ENCODE measurements at regions not wholly inside any gene's neighbourhood (a gene's known extent, or its start where the extent isn't known, plus 50 kb on each side); places are given as distances from the start of the nearest gene placed in this dataset.
"Not testable (repeated sequence)": the region's sequence is repeated elsewhere in the genome, so short reads cannot be mapped to it uniquely, and the experiment has no call there.

GRCh38 chr4:123600987-123601904 lies 204.7 kb downstream of the SPRY1 start:
- DNase-seq (ENCODE audit: low spot score): no peak

- no peak for DNase-seq (ENCODE audit: low spot score)
Measured at GRCh38 chr4:123602007-123602406, 205.4 kb downstream of the SPRY1 start.

GRCh38 chr4:123603165-123603564 lies 206.6 kb downstream of the SPRY1 start:
- DNase-seq (ENCODE audit: low spot score): no peak

- not testable (repeated sequence) for DNase-seq (ENCODE audit: low spot score)
Measured at GRCh38 chr4:123605797-123606196, 209.2 kb downstream of the SPRY1 start.

- no peak for DNase-seq (ENCODE audit: low spot score)
Measured at GRCh38 chr4:123606336-123606735, 209.7 kb downstream of the SPRY1 start.

- no peak for DNase-seq (ENCODE audit: low spot score)
Measured at GRCh38 chr4:123606946-123607542, 210.4 kb downstream of the SPRY1 start.

GRCh38 chr4:123609829-123610228 lies 213.2 kb downstream of the SPRY1 start:
- no peak for DNase-seq (ENCODE audit: low spot score)

- no peak for DNase-seq (ENCODE audit: low spot score)
Measured at GRCh38 chr4:123613586-123614344, 217.2 kb downstream of the SPRY1 start.

GRCh38 chr4:123615901-123616300 lies 219.3 kb downstream of the SPRY1 start:
- no peak for DNase-seq (ENCODE audit: low spot score)

GRCh38 chr4:123616951-123617461 lies 220.4 kb downstream of the SPRY1 start:
- DNase-seq (ENCODE audit: low spot score): peak; percentile 11

GRCh38 chr4:123617791-123618190 lies 221.2 kb downstream of the SPRY1 start:
- no peak for DNase-seq (ENCODE audit: low spot score)

GRCh38 chr4:123618606-123619005 lies 222.0 kb downstream of the SPRY1 start:
- DNase-seq (ENCODE audit: low spot score): no peak

- no peak for DNase-seq (ENCODE audit: low spot score)
Measured at GRCh38 chr4:123619326-123619725, 222.7 kb downstream of the SPRY1 start.

GRCh38 chr4:123619895-123620294 lies 223.3 kb downstream of the SPRY1 start:
- no peak for DNase-seq (ENCODE audit: low spot score)

- peak; percentile 45 for DNase-seq (ENCODE audit: low spot score)
Measured at GRCh38 chr4:123621072-123621705, 224.6 kb downstream of the SPRY1 start.

GRCh38 chr4:123622572-123622971 lies 226.0 kb downstream of the SPRY1 start:
- DNase-seq (ENCODE audit: low spot score): no peak

GRCh38 chr4:123623611-123624010 lies 227.0 kb downstream of the SPRY1 start:
- DNase-seq (ENCODE audit: low spot score): no peak

- DNase-seq (ENCODE audit: low spot score): no peak
Measured at GRCh38 chr4:123624959-123625358, 228.4 kb downstream of the SPRY1 start.

- no peak for DNase-seq (ENCODE audit: low spot score)
Measured at GRCh38 chr4:123628288-123628687, 231.7 kb downstream of the SPRY1 start.

GRCh38 chr4:123631786-123632692 lies 235.4 kb downstream of the SPRY1 start:
- peak; percentile 54 for DNase-seq (ENCODE audit: low spot score)

- DNase-seq (ENCODE audit: low spot score): no peak
Measured at GRCh38 chr4:123632693-123633030, 236.1 kb downstream of the SPRY1 start.
